ENCODE measurements at regions not wholly inside any gene's neighbourhood (a gene's known extent, or its start where the extent isn't known, plus 50 kb on each side); places are given as distances from the start of the nearest gene placed in this dataset.

DNA sequence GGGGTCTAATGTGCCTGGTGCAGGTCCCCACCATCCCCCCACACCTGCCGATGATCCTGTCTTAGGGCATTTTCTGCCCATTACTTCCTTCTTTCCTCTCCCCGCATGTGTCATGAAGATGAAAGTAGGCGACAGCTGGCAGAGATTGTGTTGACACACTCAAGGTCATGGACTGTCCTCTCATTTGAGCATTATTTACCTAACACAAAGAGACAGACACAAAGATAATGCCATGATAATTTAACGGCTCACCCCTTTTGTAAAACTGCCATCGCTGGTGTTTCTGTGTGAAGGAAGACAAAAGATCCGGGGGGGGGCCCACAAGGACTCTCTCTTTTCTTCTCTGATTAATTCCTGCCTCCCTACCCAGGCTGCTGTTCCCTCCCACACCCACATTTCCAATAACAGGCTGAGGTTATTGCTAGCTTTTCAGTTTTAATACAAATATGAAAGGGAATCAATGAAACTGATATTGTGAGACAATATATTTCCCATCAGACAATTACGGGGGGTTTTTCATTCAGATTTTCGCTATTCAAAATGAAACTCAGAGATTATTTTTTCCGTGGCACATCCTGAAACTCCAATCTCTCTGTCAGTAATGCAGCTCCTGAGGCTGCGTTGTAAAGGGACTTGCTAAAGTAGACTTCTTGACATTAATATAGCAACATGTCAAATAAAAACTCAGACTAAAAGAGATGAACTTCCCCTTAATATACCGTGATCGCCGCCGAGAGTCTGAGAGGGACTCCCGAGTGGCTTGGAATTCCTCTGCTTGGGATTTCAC lies 561.1 kb downstream of the NPHP4 start:
- Histone ChIP-seq H3K27ac (ENCODE audit: low read depth, low read length) (no peak overlapping the region), H3K4me2 (ENCODE audit: insufficient read depth, low read length) (no peak overlapping the region), H3K9me3 (ENCODE audit: low read depth, low read length) (no peaks in the 10 kb centered on the region), H3K4me3 (ENCODE audit: insufficient read depth, low read length) (no peak overlapping the region), H3K79me2 (ENCODE audit: insufficient read depth, low read length) (no peaks in the 10 kb centered on the region), H2AFZ (ENCODE audit: low read length) (no peak overlapping the region), H3K27me3 (ENCODE audit: insufficient read depth, low read length) (no peaks in the 10 kb centered on the region), H3K4me1 (ENCODE audit: insufficient read depth, low read length) (no peaks in the 10 kb centered on the region), H4K20me1 (ENCODE audit: insufficient read depth, low read length) (no peaks in the 10 kb centered on the region), H3K36me3 (ENCODE audit: insufficient read depth, low read length) (no peaks in the 10 kb centered on the region)
- TF ChIP-seq, protein P1, sequence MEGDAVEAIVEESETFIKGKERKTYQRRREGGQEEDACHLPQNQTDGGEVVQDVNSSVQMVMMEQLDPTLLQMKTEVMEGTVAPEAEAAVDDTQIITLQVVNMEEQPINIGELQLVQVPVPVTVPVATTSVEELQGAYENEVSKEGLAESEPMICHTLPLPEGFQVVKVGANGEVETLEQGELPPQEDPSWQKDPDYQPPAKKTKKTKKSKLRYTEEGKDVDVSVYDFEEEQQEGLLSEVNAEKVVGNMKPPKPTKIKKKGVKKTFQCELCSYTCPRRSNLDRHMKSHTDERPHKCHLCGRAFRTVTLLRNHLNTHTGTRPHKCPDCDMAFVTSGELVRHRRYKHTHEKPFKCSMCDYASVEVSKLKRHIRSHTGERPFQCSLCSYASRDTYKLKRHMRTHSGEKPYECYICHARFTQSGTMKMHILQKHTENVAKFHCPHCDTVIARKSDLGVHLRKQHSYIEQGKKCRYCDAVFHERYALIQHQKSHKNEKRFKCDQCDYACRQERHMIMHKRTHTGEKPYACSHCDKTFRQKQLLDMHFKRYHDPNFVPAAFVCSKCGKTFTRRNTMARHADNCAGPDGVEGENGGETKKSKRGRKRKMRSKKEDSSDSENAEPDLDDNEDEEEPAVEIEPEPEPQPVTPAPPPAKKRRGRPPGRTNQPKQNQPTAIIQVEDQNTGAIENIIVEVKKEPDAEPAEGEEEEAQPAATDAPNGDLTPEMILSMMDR (IDR thresholded peaks at IDR 0.05; ENCODE audit: extremely low read depth, low read depth, low read length): no peak
- no peak for DNase-seq (ENCODE audit: insufficient read length, low spot score, missing footprints)

DNA sequence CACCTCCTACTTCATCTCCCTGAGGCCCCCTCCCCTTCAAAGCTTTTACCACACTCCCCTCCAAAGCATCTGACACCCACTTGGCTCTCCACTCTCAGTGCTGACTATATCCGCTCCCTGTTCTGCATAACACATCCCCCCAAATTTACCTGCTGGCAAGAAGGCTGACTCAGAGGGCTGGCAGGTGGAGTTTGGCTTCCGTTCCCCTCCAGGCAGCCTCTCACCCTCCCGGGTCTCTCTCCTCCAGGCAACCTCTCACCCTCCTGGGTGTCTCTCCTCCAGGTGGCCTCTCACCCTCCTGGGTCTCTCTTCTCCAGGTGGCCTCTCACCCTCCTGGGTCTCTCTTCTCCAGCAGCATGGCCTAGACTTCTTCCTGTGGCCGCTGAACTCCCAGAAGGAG lies 562.1 kb downstream of the NPHP4 start:
- Histone ChIP-seq H3K36me3 (ENCODE audit: insufficient read depth, low read length) (no peaks in the 10 kb centered on the region), H3K27me3 (ENCODE audit: insufficient read depth, low read length) (no peaks in the 10 kb centered on the region), H3K79me2 (ENCODE audit: insufficient read depth, low read length) (no peaks in the 10 kb centered on the region), H3K27ac (ENCODE audit: low read depth, low read length) (no peak overlapping the region), H2AFZ (ENCODE audit: low read length) (no peak overlapping the region), H3K9me3 (ENCODE audit: low read depth, low read length) (no peaks in the 10 kb centered on the region), H3K4me1 (ENCODE audit: insufficient read depth, low read length) (no peaks in the 10 kb centered on the region), H3K4me2 (ENCODE audit: insufficient read depth, low read length) (no peak overlapping the region), H3K4me3 (ENCODE audit: insufficient read depth, low read length) (no peak overlapping the region), H4K20me1 (ENCODE audit: insufficient read depth, low read length) (no peaks in the 10 kb centered on the region)
- no peak for DNase-seq (ENCODE audit: insufficient read length, low spot score, missing footprints)
- TF ChIP-seq, protein P1 (IDR thresholded peaks at IDR 0.05; ENCODE audit: extremely low read depth, low read depth, low read length): no peak

DNA sequence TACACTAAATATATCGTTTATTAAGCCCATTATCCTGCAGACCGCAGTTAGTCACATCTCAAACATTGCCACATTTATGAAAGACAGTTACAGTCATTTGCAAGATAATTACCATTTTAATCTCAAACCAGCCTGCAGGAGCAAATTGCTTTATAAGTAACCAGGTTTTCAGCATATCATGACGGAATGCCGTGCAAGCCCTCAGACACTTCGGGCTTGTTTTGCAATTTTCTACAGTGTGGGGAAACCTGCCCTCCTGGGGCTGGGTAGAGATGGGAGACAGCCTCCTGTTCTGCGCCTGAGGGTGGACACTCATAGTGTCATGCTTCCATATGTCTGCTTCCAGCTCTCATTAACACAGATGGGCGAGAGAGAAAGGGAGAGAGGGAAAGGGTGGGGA lies 563.9 kb downstream of the NPHP4 start:
- H3K4me3 ChIP-seq (ENCODE audit: insufficient read depth, low read length): no peak overlapping the region
- H3K27me3 ChIP-seq (ENCODE audit: insufficient read depth, low read length): no peaks in the 10 kb centered on the region
- no peaks in the 10 kb centered on the region for H3K79me2 ChIP-seq (ENCODE audit: insufficient read depth, low read length)
- no peaks in the 10 kb centered on the region for H4K20me1 ChIP-seq (ENCODE audit: insufficient read depth, low read length)
- DNase-seq (ENCODE audit: insufficient read length, low spot score, missing footprints): no peak
- no peaks in the 10 kb centered on the region for H3K9me3 ChIP-seq (ENCODE audit: low read depth, low read length)
- TF ChIP-seq, protein P1 (IDR thresholded peaks at IDR 0.05; ENCODE audit: extremely low read depth, low read depth, low read length): no peak
- H3K4me1 ChIP-seq (ENCODE audit: insufficient read depth, low read length): no peaks in the 10 kb centered on the region
- H3K4me2 ChIP-seq (ENCODE audit: insufficient read depth, low read length): no peak overlapping the region
- no peak overlapping the region for H3K27ac ChIP-seq (ENCODE audit: low read depth, low read length)
- no peak overlapping the region for H2AFZ ChIP-seq (ENCODE audit: low read length)
- H3K36me3 ChIP-seq (ENCODE audit: insufficient read depth, low read length): no peaks in the 10 kb centered on the region

DNA sequence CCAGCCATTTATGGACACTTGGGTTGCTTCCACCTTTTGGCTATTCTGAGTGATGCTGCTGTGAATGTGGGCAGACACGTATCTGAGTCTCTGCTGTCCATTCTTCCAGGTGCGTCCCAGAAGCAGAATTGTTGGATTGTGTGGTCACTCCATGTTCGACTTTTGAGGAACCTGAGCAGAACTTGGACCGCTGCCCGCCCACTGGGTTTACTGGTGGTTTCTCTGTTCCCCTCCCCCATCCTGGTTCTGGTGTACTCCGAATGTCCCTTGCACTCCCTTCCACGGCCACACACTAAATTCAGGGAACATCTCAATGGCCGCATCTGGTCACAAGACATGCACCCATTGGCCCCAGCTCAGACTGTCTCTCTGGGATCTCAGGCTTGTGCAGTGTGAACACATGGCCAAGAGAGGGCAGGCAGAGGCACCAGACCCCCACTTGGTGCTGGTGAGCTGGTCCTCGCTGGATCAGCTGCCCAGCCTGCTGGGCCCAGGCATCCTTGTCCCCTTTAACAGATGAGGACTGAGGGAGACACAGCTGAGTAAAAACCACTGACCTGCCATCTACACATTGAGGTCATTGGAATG lies 565.1 kb downstream of the NPHP4 start:
- TF ChIP-seq, protein P1 (IDR thresholded peaks at IDR 0.05; ENCODE audit: extremely low read depth, low read depth, low read length): no peak
- no peak overlapping the region for H3K27ac ChIP-seq (ENCODE audit: low read depth, low read length)
- H3K4me2 ChIP-seq (ENCODE audit: insufficient read depth, low read length): no peak overlapping the region
- no peaks in the 10 kb centered on the region for H3K79me2 ChIP-seq (ENCODE audit: insufficient read depth, low read length)
- H3K9me3 ChIP-seq (ENCODE audit: low read depth, low read length): no peaks in the 10 kb centered on the region
- no peak overlapping the region for H2AFZ ChIP-seq (ENCODE audit: low read length)
- no peaks in the 10 kb centered on the region for H3K27me3 ChIP-seq (ENCODE audit: insufficient read depth, low read length)
- no peaks in the 10 kb centered on the region for H3K4me1 ChIP-seq (ENCODE audit: insufficient read depth, low read length)
- H3K4me3 ChIP-seq (ENCODE audit: insufficient read depth, low read length): no peak overlapping the region
- no peak for DNase-seq (ENCODE audit: insufficient read length, low spot score, missing footprints)
- H4K20me1 ChIP-seq (ENCODE audit: insufficient read depth, low read length): no peaks in the 10 kb centered on the region
- no peaks in the 10 kb centered on the region for H3K36me3 ChIP-seq (ENCODE audit: insufficient read depth, low read length)
